Panc1 (cell line): ENCODE measurements at regions not wholly inside any gene's neighbourhood (a gene's known extent, or its start where the extent isn't known, plus 50 kb on each side); places are given as distances from the start of the nearest gene placed in this dataset.
"Not testable (repeated sequence)": the region's sequence is repeated elsewhere in the genome, so short reads cannot be mapped to it uniquely, and the experiment has no call there.

Experiments
- POLR2AphosphoS5 ChIP-seq: IDR thresholded peaks from 2 replicates; pipeline ENCODE4 v1.6.1; 2012; ENCODE audit warnings: mild to moderate bottlenecking, low read depth, low read length, moderate library complexity
- TF ChIP-seq, protein P1 (sequence below): fragments of 450-650 bp; IDR thresholded peaks from 2 replicates; pipeline ENCODE4 v1.5.1; 2017; ENCODE audit warnings: mild to moderate bottlenecking
- TF ChIP-seq, protein P2 (sequence below), 2 experiments: IDR thresholded peaks; 2 replicates each; pipeline ENCODE4 v1.6.1; 2011 to 2012; ENCODE audit warnings: low read depth in 2 of 2, control low read depth in 1 of 2, low read length in 1 of 2, mild to moderate bottlenecking in 1 of 2, moderate library complexity in 1 of 2; ENCODE audit not compliant: insufficient read depth in 1 of 2

DNA sequence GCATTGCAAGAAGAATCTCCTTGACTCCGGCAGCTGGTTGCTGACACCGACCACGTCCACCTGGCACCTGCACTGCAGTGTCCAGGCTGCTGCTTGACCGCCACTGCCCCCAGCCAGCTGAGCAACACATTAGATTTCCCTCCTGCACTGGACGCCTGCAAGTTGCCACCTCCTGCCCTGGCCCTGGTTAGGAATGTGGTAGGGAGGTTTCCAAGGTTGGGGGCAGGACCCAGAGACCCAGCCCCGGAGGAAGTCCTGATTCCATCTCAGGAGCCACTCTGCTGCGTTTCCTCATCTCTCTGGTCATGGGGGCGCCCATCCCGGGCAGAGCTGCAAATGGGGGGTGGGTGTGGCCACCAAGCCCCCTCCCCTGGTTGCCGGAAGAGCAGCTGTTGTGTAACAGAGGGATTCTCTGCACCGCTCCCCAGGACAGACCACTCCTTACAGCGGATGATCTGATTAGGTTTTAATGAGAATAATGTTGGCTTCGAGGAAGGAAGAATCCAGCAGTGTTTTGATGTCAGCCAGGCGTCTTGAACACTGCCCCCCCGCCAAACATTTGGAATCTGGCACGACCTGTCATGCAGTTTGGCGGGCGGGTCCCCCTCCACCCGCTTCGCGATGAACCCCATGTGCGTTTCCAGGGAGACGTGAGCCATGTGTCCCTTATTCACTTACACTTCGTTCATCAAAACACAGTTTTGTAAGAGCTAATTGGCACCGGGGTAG lies 205.1 kb downstream of the NPIPB11 start:
- not testable (repeated sequence) for TF ChIP-seq POLR2AphosphoS5
- TF ChIP-seq, protein P1, sequence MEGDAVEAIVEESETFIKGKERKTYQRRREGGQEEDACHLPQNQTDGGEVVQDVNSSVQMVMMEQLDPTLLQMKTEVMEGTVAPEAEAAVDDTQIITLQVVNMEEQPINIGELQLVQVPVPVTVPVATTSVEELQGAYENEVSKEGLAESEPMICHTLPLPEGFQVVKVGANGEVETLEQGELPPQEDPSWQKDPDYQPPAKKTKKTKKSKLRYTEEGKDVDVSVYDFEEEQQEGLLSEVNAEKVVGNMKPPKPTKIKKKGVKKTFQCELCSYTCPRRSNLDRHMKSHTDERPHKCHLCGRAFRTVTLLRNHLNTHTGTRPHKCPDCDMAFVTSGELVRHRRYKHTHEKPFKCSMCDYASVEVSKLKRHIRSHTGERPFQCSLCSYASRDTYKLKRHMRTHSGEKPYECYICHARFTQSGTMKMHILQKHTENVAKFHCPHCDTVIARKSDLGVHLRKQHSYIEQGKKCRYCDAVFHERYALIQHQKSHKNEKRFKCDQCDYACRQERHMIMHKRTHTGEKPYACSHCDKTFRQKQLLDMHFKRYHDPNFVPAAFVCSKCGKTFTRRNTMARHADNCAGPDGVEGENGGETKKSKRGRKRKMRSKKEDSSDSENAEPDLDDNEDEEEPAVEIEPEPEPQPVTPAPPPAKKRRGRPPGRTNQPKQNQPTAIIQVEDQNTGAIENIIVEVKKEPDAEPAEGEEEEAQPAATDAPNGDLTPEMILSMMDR, result not testable (repeated sequence)
- TF ChIP-seq, protein P2, sequence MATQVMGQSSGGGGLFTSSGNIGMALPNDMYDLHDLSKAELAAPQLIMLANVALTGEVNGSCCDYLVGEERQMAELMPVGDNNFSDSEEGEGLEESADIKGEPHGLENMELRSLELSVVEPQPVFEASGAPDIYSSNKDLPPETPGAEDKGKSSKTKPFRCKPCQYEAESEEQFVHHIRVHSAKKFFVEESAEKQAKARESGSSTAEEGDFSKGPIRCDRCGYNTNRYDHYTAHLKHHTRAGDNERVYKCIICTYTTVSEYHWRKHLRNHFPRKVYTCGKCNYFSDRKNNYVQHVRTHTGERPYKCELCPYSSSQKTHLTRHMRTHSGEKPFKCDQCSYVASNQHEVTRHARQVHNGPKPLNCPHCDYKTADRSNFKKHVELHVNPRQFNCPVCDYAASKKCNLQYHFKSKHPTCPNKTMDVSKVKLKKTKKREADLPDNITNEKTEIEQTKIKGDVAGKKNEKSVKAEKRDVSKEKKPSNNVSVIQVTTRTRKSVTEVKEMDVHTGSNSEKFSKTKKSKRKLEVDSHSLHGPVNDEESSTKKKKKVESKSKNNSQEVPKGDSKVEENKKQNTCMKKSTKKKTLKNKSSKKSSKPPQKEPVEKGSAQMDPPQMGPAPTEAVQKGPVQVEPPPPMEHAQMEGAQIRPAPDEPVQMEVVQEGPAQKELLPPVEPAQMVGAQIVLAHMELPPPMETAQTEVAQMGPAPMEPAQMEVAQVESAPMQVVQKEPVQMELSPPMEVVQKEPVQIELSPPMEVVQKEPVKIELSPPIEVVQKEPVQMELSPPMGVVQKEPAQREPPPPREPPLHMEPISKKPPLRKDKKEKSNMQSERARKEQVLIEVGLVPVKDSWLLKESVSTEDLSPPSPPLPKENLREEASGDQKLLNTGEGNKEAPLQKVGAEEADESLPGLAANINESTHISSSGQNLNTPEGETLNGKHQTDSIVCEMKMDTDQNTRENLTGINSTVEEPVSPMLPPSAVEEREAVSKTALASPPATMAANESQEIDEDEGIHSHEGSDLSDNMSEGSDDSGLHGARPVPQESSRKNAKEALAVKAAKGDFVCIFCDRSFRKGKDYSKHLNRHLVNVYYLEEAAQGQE (IDR thresholded peaks at IDR 0.05; ENCODE audit: insufficient read depth in 1 of 2, low read depth in 2 of 2, low read length in 1 of 2), result not testable (repeated sequence)
